Renal cortical epithelial cell (primary cell): ENCODE measurements at regions not wholly inside any gene's neighbourhood (a gene's known extent, or its start where the extent isn't known, plus 50 kb on each side); places are given as distances from the start of the nearest gene placed in this dataset.

Source experiments
- DNase-seq: peaks from one replicate; pipeline ENCODE4 v3.0.0-alpha.2; 2011; ENCODE audit warnings: low read depth

- DNase-seq, result no peak
These were observed 1355.1 kb upstream of the WWC1 start for GRCh38 chr5:166936351-166936750.

GRCh38 chr5:166938071-166938470 lies 1353.4 kb upstream of the WWC1 start:
- no peak for DNase-seq

- no peak for DNase-seq
These were observed 1348.5 kb upstream of the WWC1 start for GRCh38 chr5:166942948-166943347.

- DNase-seq, result no peak
These were observed 1344.4 kb upstream of the WWC1 start for GRCh38 chr5:166947045-166947444.

- no peak for DNase-seq
These were observed 1342.8 kb upstream of the WWC1 start for GRCh38 chr5:166948679-166949078.

GRCh38 chr5:166952048-166952447 lies 1339.4 kb upstream of the WWC1 start:
- DNase-seq, result no peak

- DNase-seq, result no peak
These were observed 1333.7 kb upstream of the WWC1 start for GRCh38 chr5:166957782-166958181.

GRCh38 chr5:166959766-166960165 lies 1331.7 kb upstream of the WWC1 start:
- DNase-seq, result no peak

- DNase-seq, result no peak
These were observed 1330.4 kb upstream of the WWC1 start for GRCh38 chr5:166961028-166961427.

GRCh38 chr5:166961913-166962312 lies 1329.5 kb upstream of the WWC1 start:
- no peak for DNase-seq

GRCh38 chr5:166962461-166962860 lies 1329.0 kb upstream of the WWC1 start:
- no peak for DNase-seq

GRCh38 chr5:166963596-166963995 lies 1327.8 kb upstream of the WWC1 start:
- no peak for DNase-seq

GRCh38 chr5:166977911-166978422 lies 1313.5 kb upstream of the WWC1 start:
- DNase-seq, result no peak

GRCh38 chr5:166979307-166979895 lies 1312.0 kb upstream of the WWC1 start:
- DNase-seq, result no peak

GRCh38 chr5:166980666-166981065 lies 1310.8 kb upstream of the WWC1 start:
- no peak for DNase-seq

- no peak for DNase-seq
These were observed 1309.2 kb upstream of the WWC1 start for GRCh38 chr5:166982226-166982625.

- no peak for DNase-seq
These were observed 1299.8 kb upstream of the WWC1 start for GRCh38 chr5:166991601-166992000.

GRCh38 chr5:166992108-166992507 lies 1299.3 kb upstream of the WWC1 start:
- DNase-seq, result no peak

- DNase-seq, result no peak
These were observed 1298.3 kb upstream of the WWC1 start for GRCh38 chr5:166992874-166993722.

- no peak for DNase-seq
These were observed 1297.2 kb upstream of the WWC1 start for GRCh38 chr5:166994226-166994625.

GRCh38 chr5:167001246-167001645 lies 1290.2 kb upstream of the WWC1 start:
- no peak for DNase-seq

- no peak for DNase-seq
These were observed 1282.7 kb upstream of the WWC1 start for GRCh38 chr5:167008705-167009104.

GRCh38 chr5:167011196-167011595 lies 1280.2 kb upstream of the WWC1 start:
- no peak for DNase-seq
